HG02588 (cell line): ENCODE measurements at regions not wholly inside any gene's neighbourhood (a gene's known extent, or its start where the extent isn't known, plus 50 kb on each side); places are given as distances from the start of the nearest gene placed in this dataset.
"Not testable (repeated sequence)": the region's sequence is repeated elsewhere in the genome, so short reads cannot be mapped to it uniquely, and the experiment has no call there.

Source experiments
- ATAC-seq: cut with Tn5 transposase; IDR thresholded peaks from one replicate; pipeline ENCODE4 v1.9.1; 2021; ENCODE audit warnings: mild to moderate bottlenecking, moderate library complexity; ENCODE audit not compliant: unreplicated experiment

GRCh38 chr5:34188001-34188822, 145.2 kb upstream of the C1QTNF3 start:
- ATAC-seq = not testable (repeated sequence)

- ATAC-seq = not testable (repeated sequence)
Measured at GRCh38 chr5:34189246-34189645, 146.2 kb upstream of the C1QTNF3 start.

- ATAC-seq = not testable (repeated sequence)
Measured at GRCh38 chr5:34189752-34190411, 146.9 kb upstream of the C1QTNF3 start.

- not testable (repeated sequence) for ATAC-seq
Measured at GRCh38 chr5:34190466-34190865, 147.5 kb upstream of the C1QTNF3 start.

DNA sequence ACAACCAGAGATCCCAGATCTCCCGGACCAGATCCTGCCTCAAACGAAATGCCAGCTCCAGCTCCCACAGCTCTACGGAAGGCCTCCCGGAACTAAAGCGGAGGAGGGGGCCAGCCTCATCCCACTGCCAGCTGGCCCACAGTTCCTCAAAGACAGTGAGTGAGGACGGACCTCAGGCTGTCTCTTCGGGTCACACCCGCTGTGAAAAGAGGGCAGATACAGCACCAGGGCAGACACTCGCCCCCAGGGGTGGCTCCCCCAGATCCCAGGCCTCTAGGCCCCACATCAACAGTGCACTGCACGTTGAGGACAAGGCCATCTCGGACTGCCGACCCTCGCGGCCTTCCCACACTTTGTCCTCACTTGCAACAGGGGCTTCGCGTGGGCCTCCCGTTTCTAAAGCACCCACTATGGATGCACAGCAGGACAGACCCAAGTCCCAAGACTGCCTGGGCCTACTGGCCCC, 148.3 kb upstream of the C1QTNF3 start:
- not testable (repeated sequence) for ATAC-seq

GRCh38 chr5:34192064-34192922, 149.3 kb upstream of the C1QTNF3 start:
- ATAC-seq = not testable (repeated sequence)

GRCh38 chr5:34192923-34193262, 149.9 kb upstream of the C1QTNF3 start:
- ATAC-seq = not testable (repeated sequence)

- not testable (repeated sequence) for ATAC-seq
Measured at GRCh38 chr5:34193297-34193696, 150.3 kb upstream of the C1QTNF3 start.

GRCh38 chr5:34193804-34194203, 150.8 kb upstream of the C1QTNF3 start:
- ATAC-seq = not testable (repeated sequence)

GRCh38 chr5:34196091-34196490, 153.1 kb upstream of the C1QTNF3 start:
- not testable (repeated sequence) for ATAC-seq

GRCh38 chr5:34205347-34205746, 162.3 kb upstream of the C1QTNF3 start:
- ATAC-seq = not testable (repeated sequence)

- not testable (repeated sequence) for ATAC-seq
Measured at GRCh38 chr5:34217386-34217785, 174.4 kb upstream of the C1QTNF3 start.

- ATAC-seq = not testable (repeated sequence)
Measured at GRCh38 chr5:34221329-34222073, 178.5 kb upstream of the C1QTNF3 start.

GRCh38 chr5:34223158-34223557, 180.1 kb upstream of the C1QTNF3 start:
- not testable (repeated sequence) for ATAC-seq

DNA sequence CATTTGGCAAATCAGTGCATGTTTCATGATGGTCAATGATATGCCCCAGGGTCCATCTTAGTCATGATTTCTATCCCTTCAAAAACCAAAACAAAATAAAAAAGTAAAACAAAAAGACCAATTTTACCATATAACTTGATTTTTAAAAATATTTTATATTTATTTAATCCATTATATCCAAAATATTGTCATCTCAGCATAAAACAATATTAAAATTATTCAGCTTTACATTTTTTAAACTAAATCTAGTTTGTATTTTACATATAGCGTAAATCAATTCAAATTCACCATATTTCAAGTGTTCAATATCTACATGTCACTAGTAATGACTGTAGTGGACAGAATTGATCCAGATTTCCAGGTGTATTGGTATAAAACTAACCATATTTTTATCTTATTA, 187.4 kb upstream of the C1QTNF3 start:
- ATAC-seq = not testable (repeated sequence)

DNA sequence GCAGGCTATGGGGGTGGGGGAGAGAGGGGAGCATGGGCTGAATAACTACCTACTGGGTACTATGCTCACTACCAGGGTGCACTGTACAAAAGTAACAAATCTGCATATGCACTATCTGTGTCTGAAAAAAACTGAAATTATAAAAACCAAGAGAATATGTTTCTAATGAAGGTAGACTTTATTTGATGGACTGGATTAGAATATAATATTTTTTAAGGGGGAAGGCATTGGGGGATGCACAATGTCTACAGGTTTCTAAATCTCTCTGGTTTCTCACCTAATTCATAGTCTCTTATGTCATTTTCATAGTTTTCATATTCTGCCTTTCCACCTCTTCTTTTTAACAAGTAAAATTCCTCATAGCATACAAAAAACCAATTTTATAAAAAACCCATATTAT, 200.8 kb upstream of the C1QTNF3 start:
- not testable (repeated sequence) for ATAC-seq

DNA sequence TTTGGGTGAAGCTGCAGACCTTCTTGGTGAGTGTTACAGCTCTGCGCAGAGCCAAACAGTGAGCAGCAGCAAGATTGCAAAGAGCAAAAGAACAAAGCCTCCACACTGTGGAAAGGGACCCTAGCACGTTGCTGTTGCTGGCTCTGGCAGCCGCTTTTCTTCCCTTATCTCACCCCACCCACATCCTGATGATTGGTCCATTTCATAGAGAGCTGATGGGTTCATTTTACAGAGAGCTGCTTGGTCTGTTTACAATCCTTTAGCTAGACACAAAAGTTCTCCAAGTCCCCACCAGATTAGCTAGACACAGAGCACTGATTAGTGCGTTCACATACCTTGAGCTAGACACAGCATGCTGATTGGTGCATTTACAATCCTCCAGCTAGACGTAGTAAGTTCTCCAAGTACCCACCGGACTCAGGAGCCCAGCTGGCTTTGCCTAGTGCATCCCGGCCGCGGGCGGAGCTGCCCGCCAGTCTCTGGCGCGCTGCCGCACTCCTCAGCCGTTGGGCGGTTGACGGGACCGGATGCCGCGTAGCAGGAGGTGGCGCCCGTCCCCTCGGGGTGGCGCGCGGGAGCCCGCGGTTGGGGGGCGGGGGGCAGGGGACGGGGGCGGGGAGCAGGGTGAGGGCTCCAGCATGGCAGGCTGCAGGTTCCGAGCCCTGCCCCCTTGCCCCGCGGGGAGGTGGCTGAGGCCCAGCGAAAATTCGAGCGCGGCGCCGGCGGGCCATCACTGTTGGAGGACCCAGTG, 201.4 kb upstream of the C1QTNF3 start:
- peak; percentile 46 for ATAC-seq

DNA sequence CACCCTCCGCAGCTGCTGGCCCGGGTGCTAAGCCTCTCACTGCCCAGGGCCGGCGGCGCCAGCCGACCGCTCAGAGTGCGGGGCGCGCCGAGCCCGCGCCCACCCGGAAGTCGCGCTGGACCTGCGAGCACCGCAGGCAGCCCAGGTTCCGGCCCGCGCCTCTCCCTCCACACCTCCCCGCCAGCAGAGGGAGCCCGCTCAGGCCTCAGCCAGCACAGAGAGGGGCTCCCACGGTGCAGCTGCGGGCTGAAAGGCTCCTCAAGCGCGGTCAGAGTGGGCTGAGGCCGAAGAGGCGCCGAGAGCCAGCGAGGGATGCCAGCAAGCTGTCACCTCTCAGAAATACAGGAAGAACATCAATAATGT, 202.0 kb upstream of the C1QTNF3 start:
- ATAC-seq = peak; percentile 74

DNA sequence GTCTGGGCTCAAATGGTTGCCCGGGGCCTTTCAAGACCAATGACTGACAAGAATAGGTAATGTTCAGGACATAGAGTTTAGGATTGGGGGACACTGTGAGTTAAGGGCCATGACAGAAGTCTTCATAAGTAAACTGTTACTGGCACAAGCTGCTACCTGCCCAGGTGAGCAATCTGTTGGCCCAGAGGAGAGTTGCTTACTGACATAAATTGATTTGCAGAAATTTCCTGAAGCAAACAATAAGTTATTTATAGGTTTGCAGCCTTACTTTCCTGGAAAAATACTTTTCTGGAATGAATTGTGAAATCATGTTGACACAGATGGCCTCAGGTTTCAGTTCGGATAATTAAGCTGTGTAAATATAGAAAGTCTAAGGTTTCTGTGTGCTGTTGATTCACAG, 202.8 kb upstream of the C1QTNF3 start:
- not testable (repeated sequence) for ATAC-seq

DNA sequence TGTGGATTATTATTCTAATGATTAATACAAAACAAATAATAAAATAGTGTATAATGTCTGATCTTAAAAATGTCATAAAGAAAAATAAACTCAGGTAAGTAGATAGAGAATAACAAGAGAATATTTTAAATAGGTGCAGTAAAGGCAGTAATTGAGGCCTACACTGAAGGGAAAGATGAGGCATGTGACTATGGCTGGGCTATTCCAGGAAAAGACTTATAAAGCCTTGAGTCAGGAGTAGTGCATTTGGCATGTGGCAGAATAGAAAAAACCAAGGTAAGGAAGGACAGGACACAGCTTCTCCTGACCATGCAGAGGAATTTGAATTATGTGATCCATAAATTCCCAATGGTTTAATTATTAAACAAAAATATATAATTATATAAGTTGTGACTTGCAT, 215.6 kb upstream of the C1QTNF3 start:
- not testable (repeated sequence) for ATAC-seq
